GM12878 (cell line): ENCODE measurements at regions not wholly inside any gene's neighbourhood (a gene's known extent, or its start where the extent isn't known, plus 50 kb on each side); places are given as distances from the start of the nearest gene placed in this dataset.

ENCODE experiments used
- ATAC-seq: fragments of 200-7000 bp; cut with Tn5 transposase; 3 replicates; pipeline ENCODE4 v1.9.1; 2020; ENCODE audit warnings: mild to moderate bottlenecking, moderate library complexity
- BruUV-seq: library from RNA; stranded (reverse); fragments of 400-500 nt; replicated peaks from 2 replicates; lab custom pipeline; 2021; lab: Mats Ljungman, UMichigan
- CTCF ChIA-PET: fragments of 300-600 bp; sonication (Branson Sonifier 250); formaldehyde crosslinking; extraction: SDS; loops from one replicate; lab custom pipeline; 2021; ENCODE audit warnings: inconsistent platforms; lab: Yijun Ruan, JAX
- POLR2A ChIA-PET: fragments of 350-600 bp; formaldehyde crosslinking; extraction: SDS; loops from one replicate; lab custom pipeline; 2021; ENCODE audit warnings: inconsistent platforms; lab: Charles Lee
- RAD21 ChIA-PET: fragments of 300-600 bp; sonication (Branson Sonifier 250); formaldehyde crosslinking; loops from one replicate; lab custom pipeline; 2023; ENCODE audit warnings: antibody characterized with exemption; ENCODE audit not compliant: unreplicated experiment; lab: Charles Lee
- SMC1A ChIA-PET: fragments of 300-600 bp; sonication (Branson Sonifier 250); formaldehyde crosslinking; loops from one replicate; lab custom pipeline; 2023; ENCODE audit not compliant: unreplicated experiment, uncharacterized antibody; lab: Charles Lee
- DNase-seq: peaks from one replicate; pipeline ENCODE4 v3.0.0-alpha.2; 2011; ENCODE audit warnings: low read depth, low spot score
- FAIRE-seq: peaks from 3 replicates; lab custom pipeline; 2011; peaks lifted over from hg19 to GRCh38; lab: Jason Lieb, UNC
- H2AFZ ChIP-seq: 2 replicates; pipeline ENCODE4 v1.6.0; 2011; ENCODE audit warnings: low read depth, low read length, control low read depth; ENCODE audit not compliant: control insufficient read depth
- H3K27ac ChIP-seq: 2 replicates; pipeline ENCODE4 v1.5.1; 2011; ENCODE audit warnings: control low read depth; ENCODE audit not compliant: control insufficient read depth, insufficient read depth
- H3K27me3 ChIP-seq, 2 experiments: replicated peaks in 1 of 2; 2 replicates each; pipeline versions ENCODE4 v1.6.0 to v1.6.1; 2011; ENCODE audit warnings: low read length in 1 of 2; ENCODE audit not compliant: control insufficient read depth in 2 of 2, insufficient read depth in 2 of 2
- H3K36me3 ChIP-seq, 2 experiments: 2 replicates each; pipeline ENCODE4 v1.5.1; 2011; ENCODE audit warnings: low read length in 1 of 2; ENCODE audit not compliant: control insufficient read depth in 2 of 2, insufficient read depth in 2 of 2
- H3K4me1 ChIP-seq: 2 replicates; pipeline ENCODE4 v1.6.1; 2011; ENCODE audit warnings: mild to moderate bottlenecking, low read length, moderate library complexity, mixed read lengths; ENCODE audit not compliant: control insufficient read depth, insufficient read depth
- H3K4me2 ChIP-seq: 2 replicates; pipeline ENCODE4 v1.6.0; 2011; ENCODE audit warnings: control low read depth; ENCODE audit not compliant: control insufficient read depth, insufficient read depth
- H3K4me3 ChIP-seq: fragments of 200-600 bp; sonication (generic); 2 replicates; pipeline ENCODE4 v1.5.1; 2016
- H3K79me2 ChIP-seq: 2 replicates; pipeline ENCODE4 v1.6.0; 2011; ENCODE audit warnings: low read length; ENCODE audit not compliant: control insufficient read depth, insufficient read depth
- H3K9ac ChIP-seq: 2 replicates; pipeline ENCODE4 v1.8.0; 2011; ENCODE audit warnings: low read length, control low read depth, mixed read lengths; ENCODE audit not compliant: control insufficient read depth, insufficient read depth
- H3K9me3 ChIP-seq: replicated peaks from 3 replicates; pipeline ENCODE4 v1.5.1; 2011; ENCODE audit warnings: mild to moderate bottlenecking, low read length; ENCODE audit not compliant: control insufficient read depth, insufficient read depth
- H4K20me1 ChIP-seq: 2 replicates; pipeline ENCODE4 v1.6.0; 2011; ENCODE audit not compliant: control insufficient read depth, insufficient read depth
- BACH1 ChIP-seq: fragments of 450-650 bp; IDR thresholded peaks from 2 replicates; pipeline ENCODE4 v1.6.1; 2017; ENCODE audit warnings: mild to moderate bottlenecking, borderline replicate concordance
- CREM ChIP-seq: IDR thresholded peaks from 2 replicates; pipeline ENCODE4 v1.6.1; 2014; ENCODE audit warnings: antibody characterized with exemption, low read depth
- CTCF ChIP-seq, 3 experiments: IDR thresholded peaks in 2 of 3; conservative IDR thresholded peaks in 1 of 3; 2 replicates each; pipeline ENCODE4 v1.5.1; 2011; ENCODE audit warnings: low read depth in 3 of 3, low read length in 3 of 3, mild to moderate bottlenecking in 3 of 3, control low read depth in 2 of 3, moderate library complexity in 2 of 3, inconsistent platforms in 1 of 3, mixed read lengths in 1 of 3; ENCODE audit not compliant: control insufficient read depth in 2 of 3, insufficient read depth in 1 of 3; ENCODE audit errors: extremely low read depth in 1 of 3
- MAX ChIP-seq: IDR thresholded peaks from 2 replicates; pipeline ENCODE4 v1.6.1; 2012; ENCODE audit warnings: low read depth, low read length, improper control_type of control experiment
- MXI1 ChIP-seq: fragments of 150-350 bp; IDR thresholded peaks from 2 replicates; pipeline ENCODE4 v1.6.1; 2011; ENCODE audit warnings: low read depth, mild to moderate bottlenecking, inconsistent platforms, low read length, improper control_type of control experiment
- NFIC ChIP-seq: IDR thresholded peaks from 2 replicates; pipeline ENCODE4 v1.6.1; 2012; ENCODE audit warnings: low read depth, mild to moderate bottlenecking, inconsistent platforms, low read length, moderate library complexity
- NR2F1 ChIP-seq: fragments of 450-650 bp; conservative IDR thresholded peaks from 2 replicates; pipeline ENCODE4 v1.6.1; 2017; ENCODE audit warnings: mild to moderate bottlenecking
- POLR2A ChIP-seq: IDR thresholded peaks from 2 replicates; pipeline ENCODE4 v1.6.1; 2011; ENCODE audit warnings: low read depth, mild to moderate bottlenecking, low read length
- POLR2AphosphoS2 ChIP-seq: IDR thresholded peaks from 2 replicates; pipeline ENCODE4 v1.6.1; 2011; ENCODE audit warnings: low read depth, mild to moderate bottlenecking, low read length, improper control_type of control experiment, moderate library complexity
- SIX5 ChIP-seq: IDR thresholded peaks from 2 replicates; pipeline ENCODE4 v1.6.1; 2011; ENCODE audit warnings: mild to moderate bottlenecking, low read depth, low read length, moderate library complexity; ENCODE audit not compliant: severe bottlenecking
- SMAD1 ChIP-seq: fragments of 450-650 bp; IDR thresholded peaks from 2 replicates; pipeline ENCODE4 v1.6.1; 2018; ENCODE audit warnings: mild to moderate bottlenecking, low read depth; ENCODE audit not compliant: partially characterized antibody
- TBL1XR1 ChIP-seq: IDR thresholded peaks from 2 replicates; pipeline ENCODE4 v1.6.1; 2012; ENCODE audit warnings: low read depth, low read length, improper control_type of control experiment
- WGBS: methylation state at CpG from one replicate; pipeline ENCODE4 v1.1.6; 2016; ENCODE audit warnings: low lambda C conversion rate; ENCODE audit not compliant: insufficient replicate concordance, insufficient coverage; ENCODE audit errors: missing lambda C conversion rate; 5-methylcytosine and 5-hydroxymethylcytosine counted together
- in situ Hi-C: fragments of 300-500 bp; cut with MboI; formaldehyde crosslinking; loops from 9 replicates; pipeline ENCODE4 v1.14.3; 2018; ENCODE audit warnings: mixed read lengths
- intact Hi-C: fragments of 100-400 bp; cut with micrococcal nuclease; formaldehyde crosslinking; loops from one replicate; pipeline ENCODE4 v1.14.2; 2022; ENCODE audit not compliant: unreplicated experiment
- TF ChIP-seq, protein P1 (sequence below): fragments of 150-350 bp; IDR thresholded peaks from 2 replicates; pipeline ENCODE4 v1.6.1; 2016; ENCODE audit warnings: low read depth, low read length

DNA sequence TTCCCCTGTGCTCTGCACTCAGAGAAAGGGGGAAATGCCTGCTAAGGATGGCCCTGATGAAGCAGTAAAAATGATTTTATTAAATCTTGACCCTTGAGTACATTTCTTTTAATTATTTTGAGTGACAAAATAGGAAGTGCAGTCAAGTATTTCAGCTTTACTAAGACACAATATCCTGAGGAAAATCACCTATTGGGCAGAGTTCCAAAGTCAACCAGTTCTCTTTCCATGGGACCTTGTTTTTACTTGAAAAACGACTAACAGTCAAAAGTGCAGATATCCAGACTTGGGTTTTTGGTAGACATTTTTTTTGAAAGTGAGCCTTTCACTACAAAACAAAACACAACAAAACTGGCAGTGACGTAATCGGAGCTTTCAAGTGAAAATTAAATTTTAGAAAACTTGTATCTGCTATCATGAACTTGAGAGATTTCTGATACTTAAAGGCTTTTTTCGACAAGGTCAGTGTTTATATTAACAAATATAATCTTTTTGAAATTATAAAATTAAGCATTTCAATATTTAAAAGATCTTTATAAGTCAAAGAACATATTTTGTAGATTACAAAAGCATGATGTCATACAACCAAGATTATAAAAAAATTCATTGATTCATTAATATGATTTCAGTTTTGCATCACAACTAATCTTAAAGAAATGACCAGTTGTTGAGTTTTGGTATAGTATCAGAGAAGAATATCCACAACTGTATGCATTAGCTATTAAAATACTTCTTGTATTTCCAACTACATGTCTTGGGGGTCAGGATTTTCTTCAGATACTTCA is 513.8 kb upstream of the AKR1E2 start (continued):
- TF ChIP-seq CTCF (IDR thresholded peaks at IDR 0.05 in 2 of 3, conservative IDR thresholded peaks at IDR 0.05 in 1 of 3; ENCODE audit: control insufficient read depth in 2 of 3, extremely low read depth in 1 of 3, insufficient read depth in 1 of 3, low read depth in 3 of 3, low read length in 3 of 3) (no peak), NR2F1 (no peak)
- TF ChIP-seq, all 136 proteins: peak for 0

GRCh38 chr10:4310172-4310571 is 515.8 kb upstream of the AKR1E2 start:
- ChIA-PET POLR2A (no interaction called here), SMC1A (no interaction called here), CTCF (no interaction called here), RAD21 (no interaction called here)
- Histone ChIP-seq H3K27me3 (no peaks in the 10 kb centered on the region), H3K36me3 (no peaks in the 10 kb centered on the region), H3K4me2 (no peak overlapping the region), H3K4me1 (no peaks in the 10 kb centered on the region), H4K20me1 (no peaks in the 10 kb centered on the region), H3K9ac (no peak overlapping the region), H3K27ac (no peak overlapping the region), H3K9me3 (no peaks in the 10 kb centered on the region), H3K4me3 (no peak overlapping the region), H2AFZ (no peak overlapping the region), H3K79me2 (no peaks in the 10 kb centered on the region)
- DNase-seq, result no peak
- in situ Hi-C loops (no loop called here), intact Hi-C loops (no loop called here)
- TF ChIP-seq SMAD1 (no peak), MAX (no peak), BACH1 (no peak), NFIC (no peak), TBL1XR1 (no peak), POLR2AphosphoS2 (no peak), SIX5 (no peak), CREM (no peak), POLR2A (no peak), MXI1 (no peak)
- TF ChIP-seq, protein P1, sequence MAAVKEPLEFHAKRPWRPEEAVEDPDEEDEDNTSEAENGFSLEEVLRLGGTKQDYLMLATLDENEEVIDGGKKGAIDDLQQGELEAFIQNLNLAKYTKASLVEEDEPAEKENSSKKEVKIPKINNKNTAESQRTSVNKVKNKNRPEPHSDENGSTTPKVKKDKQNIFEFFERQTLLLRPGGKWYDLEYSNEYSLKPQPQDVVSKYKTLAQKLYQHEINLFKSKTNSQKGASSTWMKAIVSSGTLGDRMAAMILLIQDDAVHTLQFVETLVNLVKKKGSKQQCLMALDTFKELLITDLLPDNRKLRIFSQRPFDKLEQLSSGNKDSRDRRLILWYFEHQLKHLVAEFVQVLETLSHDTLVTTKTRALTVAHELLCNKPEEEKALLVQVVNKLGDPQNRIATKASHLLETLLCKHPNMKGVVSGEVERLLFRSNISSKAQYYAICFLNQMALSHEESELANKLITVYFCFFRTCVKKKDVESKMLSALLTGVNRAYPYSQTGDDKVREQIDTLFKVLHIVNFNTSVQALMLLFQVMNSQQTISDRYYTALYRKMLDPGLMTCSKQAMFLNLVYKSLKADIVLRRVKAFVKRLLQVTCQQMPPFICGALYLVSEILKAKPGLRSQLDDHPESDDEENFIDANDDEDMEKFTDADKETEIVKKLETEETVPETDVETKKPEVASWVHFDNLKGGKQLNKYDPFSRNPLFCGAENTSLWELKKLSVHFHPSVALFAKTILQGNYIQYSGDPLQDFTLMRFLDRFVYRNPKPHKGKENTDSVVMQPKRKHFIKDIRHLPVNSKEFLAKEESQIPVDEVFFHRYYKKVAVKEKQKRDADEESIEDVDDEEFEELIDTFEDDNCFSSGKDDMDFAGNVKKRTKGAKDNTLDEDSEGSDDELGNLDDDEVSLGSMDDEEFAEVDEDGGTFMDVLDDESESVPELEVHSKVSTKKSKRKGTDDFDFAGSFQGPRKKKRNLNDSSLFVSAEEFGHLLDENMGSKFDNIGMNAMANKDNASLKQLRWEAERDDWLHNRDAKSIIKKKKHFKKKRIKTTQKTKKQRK, result no peak
- 1% methylated on average over 3 of the region's 3 CpGs for WGBS
- ATAC-seq, result no peak
- FAIRE-seq, result no peak
- no TSS peak for BruUV-seq
